GM12878 (cell line): ENCODE measurements at regions not wholly inside any gene's neighbourhood (a gene's known extent, or its start where the extent isn't known, plus 50 kb on each side); places are given as distances from the start of the nearest gene placed in this dataset.

Source experiments
- TF ChIP-seq, protein P1 (sequence below): fragments of 450-650 bp; IDR thresholded peaks from 2 replicates; pipeline ENCODE4 v1.6.1; 2014; ENCODE audit warnings: mild to moderate bottlenecking
- TF ChIP-seq, protein P2 (sequence below): IDR thresholded peaks from 2 replicates; pipeline ENCODE4 v1.6.1; 2012; ENCODE audit warnings: improper control_type of control experiment, low read depth, low read length; ENCODE audit not compliant: insufficient replicate concordance
- TF ChIP-seq, protein P3 (sequence below): fragments of 150-350 bp; IDR thresholded peaks from 2 replicates; pipeline ENCODE4 v1.6.1; 2014; ENCODE audit warnings: mild to moderate bottlenecking, low read depth, low read length
- TF ChIP-seq, protein P4 (sequence below): fragments of 450-650 bp; IDR thresholded peaks from 2 replicates; pipeline ENCODE4 v1.6.1; 2018; ENCODE audit warnings: mild to moderate bottlenecking, low read depth, moderate library complexity; ENCODE audit not compliant: partially characterized antibody

DNA sequence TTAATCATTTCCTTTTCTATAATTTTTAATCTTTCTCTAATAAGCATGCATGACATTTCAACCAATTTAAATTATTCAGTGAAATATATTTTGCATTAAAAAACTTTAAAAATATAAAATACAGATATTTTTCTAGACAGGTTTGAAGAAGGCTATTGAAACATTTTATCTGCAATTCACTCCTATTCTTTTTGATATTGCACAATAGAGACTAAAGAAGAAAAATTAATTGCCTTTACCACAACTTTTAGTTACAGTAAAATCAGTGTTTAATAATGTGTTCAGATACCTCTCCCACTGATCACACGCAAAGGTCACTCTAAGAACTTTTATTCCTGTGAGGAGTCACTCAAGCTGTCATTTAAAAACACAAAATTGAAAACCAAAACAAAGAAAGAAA lies 1416.7 kb downstream of the FSCB start (continued):
- TF ChIP-seq, protein P1, sequence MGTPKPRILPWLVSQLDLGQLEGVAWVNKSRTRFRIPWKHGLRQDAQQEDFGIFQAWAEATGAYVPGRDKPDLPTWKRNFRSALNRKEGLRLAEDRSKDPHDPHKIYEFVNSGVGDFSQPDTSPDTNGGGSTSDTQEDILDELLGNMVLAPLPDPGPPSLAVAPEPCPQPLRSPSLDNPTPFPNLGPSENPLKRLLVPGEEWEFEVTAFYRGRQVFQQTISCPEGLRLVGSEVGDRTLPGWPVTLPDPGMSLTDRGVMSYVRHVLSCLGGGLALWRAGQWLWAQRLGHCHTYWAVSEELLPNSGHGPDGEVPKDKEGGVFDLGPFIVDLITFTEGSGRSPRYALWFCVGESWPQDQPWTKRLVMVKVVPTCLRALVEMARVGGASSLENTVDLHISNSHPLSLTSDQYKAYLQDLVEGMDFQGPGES, result no peak
- TF ChIP-seq, protein P2, sequence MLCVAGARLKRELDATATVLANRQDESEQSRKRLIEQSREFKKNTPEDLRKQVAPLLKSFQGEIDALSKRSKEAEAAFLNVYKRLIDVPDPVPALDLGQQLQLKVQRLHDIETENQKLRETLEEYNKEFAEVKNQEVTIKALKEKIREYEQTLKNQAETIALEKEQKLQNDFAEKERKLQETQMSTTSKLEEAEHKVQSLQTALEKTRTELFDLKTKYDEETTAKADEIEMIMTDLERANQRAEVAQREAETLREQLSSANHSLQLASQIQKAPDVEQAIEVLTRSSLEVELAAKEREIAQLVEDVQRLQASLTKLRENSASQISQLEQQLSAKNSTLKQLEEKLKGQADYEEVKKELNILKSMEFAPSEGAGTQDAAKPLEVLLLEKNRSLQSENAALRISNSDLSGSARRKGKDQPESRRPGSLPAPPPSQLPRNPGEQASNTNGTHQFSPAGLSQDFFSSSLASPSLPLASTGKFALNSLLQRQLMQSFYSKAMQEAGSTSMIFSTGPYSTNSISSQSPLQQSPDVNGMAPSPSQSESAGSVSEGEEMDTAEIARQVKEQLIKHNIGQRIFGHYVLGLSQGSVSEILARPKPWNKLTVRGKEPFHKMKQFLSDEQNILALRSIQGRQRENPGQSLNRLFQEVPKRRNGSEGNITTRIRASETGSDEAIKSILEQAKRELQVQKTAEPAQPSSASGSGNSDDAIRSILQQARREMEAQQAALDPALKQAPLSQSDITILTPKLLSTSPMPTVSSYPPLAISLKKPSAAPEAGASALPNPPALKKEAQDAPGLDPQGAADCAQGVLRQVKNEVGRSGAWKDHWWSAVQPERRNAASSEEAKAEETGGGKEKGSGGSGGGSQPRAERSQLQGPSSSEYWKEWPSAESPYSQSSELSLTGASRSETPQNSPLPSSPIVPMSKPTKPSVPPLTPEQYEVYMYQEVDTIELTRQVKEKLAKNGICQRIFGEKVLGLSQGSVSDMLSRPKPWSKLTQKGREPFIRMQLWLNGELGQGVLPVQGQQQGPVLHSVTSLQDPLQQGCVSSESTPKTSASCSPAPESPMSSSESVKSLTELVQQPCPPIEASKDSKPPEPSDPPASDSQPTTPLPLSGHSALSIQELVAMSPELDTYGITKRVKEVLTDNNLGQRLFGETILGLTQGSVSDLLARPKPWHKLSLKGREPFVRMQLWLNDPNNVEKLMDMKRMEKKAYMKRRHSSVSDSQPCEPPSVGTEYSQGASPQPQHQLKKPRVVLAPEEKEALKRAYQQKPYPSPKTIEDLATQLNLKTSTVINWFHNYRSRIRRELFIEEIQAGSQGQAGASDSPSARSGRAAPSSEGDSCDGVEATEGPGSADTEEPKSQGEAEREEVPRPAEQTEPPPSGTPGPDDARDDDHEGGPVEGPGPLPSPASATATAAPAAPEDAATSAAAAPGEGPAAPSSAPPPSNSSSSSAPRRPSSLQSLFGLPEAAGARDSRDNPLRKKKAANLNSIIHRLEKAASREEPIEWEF, result no peak
- TF ChIP-seq, protein P3, sequence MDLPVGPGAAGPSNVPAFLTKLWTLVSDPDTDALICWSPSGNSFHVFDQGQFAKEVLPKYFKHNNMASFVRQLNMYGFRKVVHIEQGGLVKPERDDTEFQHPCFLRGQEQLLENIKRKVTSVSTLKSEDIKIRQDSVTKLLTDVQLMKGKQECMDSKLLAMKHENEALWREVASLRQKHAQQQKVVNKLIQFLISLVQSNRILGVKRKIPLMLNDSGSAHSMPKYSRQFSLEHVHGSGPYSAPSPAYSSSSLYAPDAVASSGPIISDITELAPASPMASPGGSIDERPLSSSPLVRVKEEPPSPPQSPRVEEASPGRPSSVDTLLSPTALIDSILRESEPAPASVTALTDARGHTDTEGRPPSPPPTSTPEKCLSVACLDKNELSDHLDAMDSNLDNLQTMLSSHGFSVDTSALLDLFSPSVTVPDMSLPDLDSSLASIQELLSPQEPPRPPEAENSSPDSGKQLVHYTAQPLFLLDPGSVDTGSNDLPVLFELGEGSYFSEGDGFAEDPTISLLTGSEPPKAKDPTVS, result no peak
- TF ChIP-seq, protein P4, sequence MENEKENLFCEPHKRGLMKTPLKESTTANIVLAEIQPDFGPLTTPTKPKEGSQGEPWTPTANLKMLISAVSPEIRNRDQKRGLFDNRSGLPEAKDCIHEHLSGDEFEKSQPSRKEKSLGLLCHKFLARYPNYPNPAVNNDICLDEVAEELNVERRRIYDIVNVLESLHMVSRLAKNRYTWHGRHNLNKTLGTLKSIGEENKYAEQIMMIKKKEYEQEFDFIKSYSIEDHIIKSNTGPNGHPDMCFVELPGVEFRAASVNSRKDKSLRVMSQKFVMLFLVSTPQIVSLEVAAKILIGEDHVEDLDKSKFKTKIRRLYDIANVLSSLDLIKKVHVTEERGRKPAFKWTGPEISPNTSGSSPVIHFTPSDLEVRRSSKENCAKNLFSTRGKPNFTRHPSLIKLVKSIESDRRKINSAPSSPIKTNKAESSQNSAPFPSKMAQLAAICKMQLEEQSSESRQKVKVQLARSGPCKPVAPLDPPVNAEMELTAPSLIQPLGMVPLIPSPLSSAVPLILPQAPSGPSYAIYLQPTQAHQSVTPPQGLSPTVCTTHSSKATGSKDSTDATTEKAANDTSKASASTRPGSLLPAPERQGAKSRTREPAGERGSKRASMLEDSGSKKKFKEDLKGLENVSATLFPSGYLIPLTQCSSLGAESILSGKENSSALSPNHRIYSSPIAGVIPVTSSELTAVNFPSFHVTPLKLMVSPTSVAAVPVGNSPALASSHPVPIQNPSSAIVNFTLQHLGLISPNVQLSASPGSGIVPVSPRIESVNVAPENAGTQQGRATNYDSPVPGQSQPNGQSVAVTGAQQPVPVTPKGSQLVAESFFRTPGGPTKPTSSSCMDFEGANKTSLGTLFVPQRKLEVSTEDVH, result no peak
- TF ChIP-seq, all 136 proteins: peak for 0
